ENCODE measurements at regions not wholly inside any gene's neighbourhood (a gene's known extent, or its start where the extent isn't known, plus 50 kb on each side); places are given as distances from the start of the nearest gene placed in this dataset.

DNA sequence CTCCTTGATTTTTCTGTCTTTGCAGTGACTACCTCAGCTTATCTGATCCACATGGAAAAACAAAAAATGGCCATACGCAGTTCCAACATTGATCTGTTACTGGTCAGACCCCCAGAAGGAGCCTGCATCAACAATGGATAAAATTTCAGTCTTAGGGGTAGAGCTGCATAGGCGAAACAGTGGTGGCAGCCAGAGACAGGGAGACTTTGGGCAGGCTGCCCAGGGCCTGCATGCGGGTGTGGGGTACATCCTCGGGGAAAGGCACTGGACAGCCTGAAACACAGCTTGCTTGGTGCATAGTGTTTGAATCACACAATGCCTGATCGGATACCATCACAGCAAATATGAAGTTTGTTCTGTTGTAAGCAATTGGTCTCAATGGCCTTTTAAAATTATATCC, 847.8 kb downstream of the QKI start:
- TF ChIP-seq EP300 (IDR thresholded peaks at IDR 0.05; ENCODE audit: low read depth), result no peak
- TF ChIP-seq, protein P1, sequence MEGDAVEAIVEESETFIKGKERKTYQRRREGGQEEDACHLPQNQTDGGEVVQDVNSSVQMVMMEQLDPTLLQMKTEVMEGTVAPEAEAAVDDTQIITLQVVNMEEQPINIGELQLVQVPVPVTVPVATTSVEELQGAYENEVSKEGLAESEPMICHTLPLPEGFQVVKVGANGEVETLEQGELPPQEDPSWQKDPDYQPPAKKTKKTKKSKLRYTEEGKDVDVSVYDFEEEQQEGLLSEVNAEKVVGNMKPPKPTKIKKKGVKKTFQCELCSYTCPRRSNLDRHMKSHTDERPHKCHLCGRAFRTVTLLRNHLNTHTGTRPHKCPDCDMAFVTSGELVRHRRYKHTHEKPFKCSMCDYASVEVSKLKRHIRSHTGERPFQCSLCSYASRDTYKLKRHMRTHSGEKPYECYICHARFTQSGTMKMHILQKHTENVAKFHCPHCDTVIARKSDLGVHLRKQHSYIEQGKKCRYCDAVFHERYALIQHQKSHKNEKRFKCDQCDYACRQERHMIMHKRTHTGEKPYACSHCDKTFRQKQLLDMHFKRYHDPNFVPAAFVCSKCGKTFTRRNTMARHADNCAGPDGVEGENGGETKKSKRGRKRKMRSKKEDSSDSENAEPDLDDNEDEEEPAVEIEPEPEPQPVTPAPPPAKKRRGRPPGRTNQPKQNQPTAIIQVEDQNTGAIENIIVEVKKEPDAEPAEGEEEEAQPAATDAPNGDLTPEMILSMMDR (IDR thresholded peaks at IDR 0.05), result no peak
